ENCODE measurements at regions not wholly inside any gene's neighbourhood (a gene's known extent, or its start where the extent isn't known, plus 50 kb on each side); places are given as distances from the start of the nearest gene placed in this dataset.

GRCh38 chr4:145289403-145290076 is 109.2 kb upstream of the OTUD4 start:
- TF ChIP-seq, protein P1, sequence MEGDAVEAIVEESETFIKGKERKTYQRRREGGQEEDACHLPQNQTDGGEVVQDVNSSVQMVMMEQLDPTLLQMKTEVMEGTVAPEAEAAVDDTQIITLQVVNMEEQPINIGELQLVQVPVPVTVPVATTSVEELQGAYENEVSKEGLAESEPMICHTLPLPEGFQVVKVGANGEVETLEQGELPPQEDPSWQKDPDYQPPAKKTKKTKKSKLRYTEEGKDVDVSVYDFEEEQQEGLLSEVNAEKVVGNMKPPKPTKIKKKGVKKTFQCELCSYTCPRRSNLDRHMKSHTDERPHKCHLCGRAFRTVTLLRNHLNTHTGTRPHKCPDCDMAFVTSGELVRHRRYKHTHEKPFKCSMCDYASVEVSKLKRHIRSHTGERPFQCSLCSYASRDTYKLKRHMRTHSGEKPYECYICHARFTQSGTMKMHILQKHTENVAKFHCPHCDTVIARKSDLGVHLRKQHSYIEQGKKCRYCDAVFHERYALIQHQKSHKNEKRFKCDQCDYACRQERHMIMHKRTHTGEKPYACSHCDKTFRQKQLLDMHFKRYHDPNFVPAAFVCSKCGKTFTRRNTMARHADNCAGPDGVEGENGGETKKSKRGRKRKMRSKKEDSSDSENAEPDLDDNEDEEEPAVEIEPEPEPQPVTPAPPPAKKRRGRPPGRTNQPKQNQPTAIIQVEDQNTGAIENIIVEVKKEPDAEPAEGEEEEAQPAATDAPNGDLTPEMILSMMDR (IDR thresholded peaks at IDR 0.05), result no peak
- TF ChIP-seq EP300 (IDR thresholded peaks at IDR 0.05) (no peak), POLR2A (IDR thresholded peaks at IDR 0.05) (no peak)

Measured in ovary (tissue), 3 donors.